ENCODE measurements at regions not wholly inside any gene's neighbourhood (a gene's known extent, or its start where the extent isn't known, plus 50 kb on each side); places are given as distances from the start of the nearest gene placed in this dataset.

- no peaks in the 10 kb centered on the region for H3K36me3 Mint-ChIP-seq (ENCODE audit: low read depth)
- TF ChIP-seq, protein P1, sequence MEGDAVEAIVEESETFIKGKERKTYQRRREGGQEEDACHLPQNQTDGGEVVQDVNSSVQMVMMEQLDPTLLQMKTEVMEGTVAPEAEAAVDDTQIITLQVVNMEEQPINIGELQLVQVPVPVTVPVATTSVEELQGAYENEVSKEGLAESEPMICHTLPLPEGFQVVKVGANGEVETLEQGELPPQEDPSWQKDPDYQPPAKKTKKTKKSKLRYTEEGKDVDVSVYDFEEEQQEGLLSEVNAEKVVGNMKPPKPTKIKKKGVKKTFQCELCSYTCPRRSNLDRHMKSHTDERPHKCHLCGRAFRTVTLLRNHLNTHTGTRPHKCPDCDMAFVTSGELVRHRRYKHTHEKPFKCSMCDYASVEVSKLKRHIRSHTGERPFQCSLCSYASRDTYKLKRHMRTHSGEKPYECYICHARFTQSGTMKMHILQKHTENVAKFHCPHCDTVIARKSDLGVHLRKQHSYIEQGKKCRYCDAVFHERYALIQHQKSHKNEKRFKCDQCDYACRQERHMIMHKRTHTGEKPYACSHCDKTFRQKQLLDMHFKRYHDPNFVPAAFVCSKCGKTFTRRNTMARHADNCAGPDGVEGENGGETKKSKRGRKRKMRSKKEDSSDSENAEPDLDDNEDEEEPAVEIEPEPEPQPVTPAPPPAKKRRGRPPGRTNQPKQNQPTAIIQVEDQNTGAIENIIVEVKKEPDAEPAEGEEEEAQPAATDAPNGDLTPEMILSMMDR (IDR thresholded peaks at IDR 0.05) = no peak
- H3K27ac Mint-ChIP-seq = peak overlapping the region; percentile 80
- H3K27me3 Mint-ChIP-seq = no peaks in the 10 kb centered on the region
- DNase-seq (no peak), ATAC-seq (ENCODE audit: low read depth) (peak; percentile 87)
- H3K9me3 Mint-ChIP-seq = no peaks in the 10 kb centered on the region
- POLR2A ChIA-PET = interaction anchor here (0.5 to 4.8 kb wide), 9 partner anchors 142 to 1897 kb away, joined by 3 to 43 read pairs (median 5); partner anchors contain the start of gene PIK3R1
- peak overlapping the region; percentile 67 for H3K4me3 Mint-ChIP-seq
- CTCF ChIA-PET = interaction anchor here (1.0 kb wide), 1 partner anchor 174 kb away, joined by 3 read pairs; the partner anchor contains the start of gene PIK3R1
- intact Hi-C loops (cut with micrococcal nuclease) = loop anchor here (2.0 to 10.0 kb wide), 4 partner anchors 30 to 1036 kb away; no protein-coding TSS in a partner anchor
- H3K4me1 Mint-ChIP-seq = peaks cover 31% of the 10 kb centered on the region
Observed at GRCh38 chr5:68041293-68041692, 174.3 kb upstream of the PIK3R1 start.

DNA sequence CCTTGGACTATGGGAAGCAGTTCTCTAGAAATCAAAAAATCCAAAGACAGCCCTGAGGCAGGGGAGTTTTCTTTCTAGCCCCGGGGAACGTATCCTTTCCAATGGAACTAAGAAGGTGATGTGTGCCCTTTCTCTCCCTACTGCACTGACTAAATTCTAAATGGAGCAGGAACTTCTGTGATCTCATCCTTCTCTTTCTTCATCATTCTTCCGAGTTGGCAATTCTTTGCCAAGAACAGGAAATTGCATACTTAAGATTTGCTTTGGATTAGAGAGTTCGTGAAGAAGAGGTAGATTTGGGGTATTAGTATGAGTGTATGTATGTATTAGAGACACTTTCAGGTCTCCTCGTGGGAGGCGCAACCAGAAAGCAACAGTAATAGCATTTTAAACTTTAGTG is 178.0 kb upstream of the PIK3R1 start:
- intact Hi-C loops (cut with micrococcal nuclease) = no loop called here
- Mint-ChIP-seq H3K4me3 (no peak overlapping the region), H3K27me3 (no peaks in the 10 kb centered on the region), H3K4me1 (peaks cover 23% of the 10 kb centered on the region), H3K9me3 (no peaks in the 10 kb centered on the region), H3K36me3 (ENCODE audit: low read depth) (no peaks in the 10 kb centered on the region), H3K27ac (no peak overlapping the region)
- ChIA-PET CTCF (no interaction called here), POLR2A (no interaction called here)
- no peak for DNase-seq
- ATAC-seq (ENCODE audit: low read depth) = no peak
- TF ChIP-seq, protein P1 (IDR thresholded peaks at IDR 0.05) = no peak

DNA sequence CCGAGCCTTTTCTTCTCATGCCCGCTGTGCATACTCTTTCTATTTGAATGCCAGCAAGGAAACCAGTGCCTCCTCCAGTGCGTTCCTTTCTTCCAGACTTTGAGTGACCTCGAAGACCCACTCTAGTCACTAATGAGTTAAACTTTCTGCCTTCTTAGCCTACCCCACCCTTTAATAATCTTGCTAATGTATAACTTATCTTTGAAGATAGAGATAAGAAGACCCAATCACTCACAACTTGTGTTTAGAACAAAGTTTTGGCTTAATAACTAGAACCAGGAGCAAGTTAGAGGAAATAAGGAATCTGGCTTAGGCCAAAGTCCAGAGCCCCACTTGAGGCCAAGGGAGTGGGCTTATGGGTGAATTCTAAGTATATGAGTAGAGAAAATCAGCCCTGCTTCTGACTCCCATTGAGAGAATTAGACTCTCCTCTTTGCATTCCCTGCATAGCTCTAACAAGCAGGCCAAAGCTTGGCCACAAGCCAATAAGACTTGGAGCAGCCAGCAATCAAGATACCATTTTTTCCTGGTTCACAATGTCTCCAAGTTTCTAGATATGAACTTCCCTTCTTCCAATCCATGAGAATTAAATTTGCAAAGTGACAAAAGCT is 181.5 kb upstream of the PIK3R1 start:
- H3K4me1 Mint-ChIP-seq = no peaks in the 10 kb centered on the region
- H3K36me3 Mint-ChIP-seq (ENCODE audit: low read depth) = no peaks in the 10 kb centered on the region
- H3K27ac Mint-ChIP-seq = no peak overlapping the region
- no peak for DNase-seq
- TF ChIP-seq, protein P1 (IDR thresholded peaks at IDR 0.05) = no peak
- ChIA-PET POLR2A (no interaction called here), CTCF (no interaction called here)
- no peak for ATAC-seq (ENCODE audit: low read depth)
- intact Hi-C loops (cut with micrococcal nuclease) = no loop called here
- no peak overlapping the region for H3K4me3 Mint-ChIP-seq
- no peaks in the 10 kb centered on the region for H3K9me3 Mint-ChIP-seq
- no peaks in the 10 kb centered on the region for H3K27me3 Mint-ChIP-seq

GRCh38 chr5:68033029-68033428 is 182.5 kb upstream of the PIK3R1 start:
- ATAC-seq (ENCODE audit: low read depth) = no peak
- H3K9me3 Mint-ChIP-seq = no peaks in the 10 kb centered on the region
- H3K4me3 Mint-ChIP-seq = no peak overlapping the region
- TF ChIP-seq, protein P1 (IDR thresholded peaks at IDR 0.05) = no peak
- ChIA-PET POLR2A (no interaction called here), CTCF (no interaction called here)
- no peak for DNase-seq
- H3K27ac Mint-ChIP-seq = no peak overlapping the region
- H3K36me3 Mint-ChIP-seq (ENCODE audit: low read depth) = no peaks in the 10 kb centered on the region
- H3K27me3 Mint-ChIP-seq = no peaks in the 10 kb centered on the region
- no peaks in the 10 kb centered on the region for H3K4me1 Mint-ChIP-seq
- intact Hi-C loops (cut with micrococcal nuclease) = no loop called here

DNA sequence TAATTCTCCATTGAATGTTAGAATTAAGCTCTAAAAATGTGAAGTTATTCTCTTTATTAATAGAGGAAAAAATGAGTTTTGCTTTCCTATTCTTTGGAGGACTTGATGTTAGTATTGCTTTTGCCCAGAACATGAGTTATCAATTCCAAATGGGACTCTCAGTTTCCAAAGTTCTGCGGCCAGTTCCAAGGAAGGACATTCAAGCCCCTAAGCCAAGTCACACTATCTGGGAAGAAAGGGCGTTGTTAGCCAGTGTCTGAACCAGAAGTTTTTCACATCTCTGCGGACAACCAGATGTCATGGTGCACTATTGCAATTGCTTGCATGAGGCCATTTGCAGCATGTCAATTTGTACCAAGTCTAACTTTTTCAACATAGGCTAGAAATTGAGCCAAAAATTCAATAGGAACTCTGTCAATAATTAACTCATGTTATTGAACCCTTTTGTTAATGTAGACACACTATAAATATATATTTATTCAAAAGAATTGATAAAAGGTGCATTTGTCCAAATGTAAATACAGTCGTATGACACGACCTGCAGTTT is 183.3 kb upstream of the PIK3R1 start:
- H3K4me3 Mint-ChIP-seq = no peak overlapping the region

More for the DNA sequence above, 183.3 kb upstream of the PIK3R1 start:
- Mint-ChIP-seq H3K27me3 (no peaks in the 10 kb centered on the region), H3K4me1 (no peaks in the 10 kb centered on the region), H3K9me3 (no peaks in the 10 kb centered on the region), H3K36me3 (ENCODE audit: low read depth) (no peaks in the 10 kb centered on the region), H3K27ac (no peak overlapping the region)
- TF ChIP-seq, protein P1 (IDR thresholded peaks at IDR 0.05) = no peak
- intact Hi-C loops (cut with micrococcal nuclease) = no loop called here
- DNase-seq (no peak), ATAC-seq (ENCODE audit: low read depth) (no peak)
- ChIA-PET CTCF (no interaction called here), POLR2A (no interaction called here)

All from activated B cell treated with CpG ODN at 0.5 μM for 24 hours (primary cell).